Cardiac muscle cell (in vitro differentiated cells and primary cell): ENCODE measurements at regions not wholly inside any gene's neighbourhood (a gene's known extent, or its start where the extent isn't known, plus 50 kb on each side); places are given as distances from the start of the nearest gene placed in this dataset.

ENCODE experiments used
- DNase-seq, 2 donors: peaks; one replicate each; pipeline versions ENCODE4 v3.0.0 to v3.0.0-alpha.2; 2010 to 2017; ENCODE audit warnings: low read depth in 1 of 2, low spot score in 1 of 2
- H3K27ac ChIP-seq: fragments of 200-600 bp; sonication (generic); 2 replicates; pipeline ENCODE4 v1.5.1; 2016
- H3K27me3 ChIP-seq: fragments of 200-600 bp; sonication (generic); 2 replicates; pipeline ENCODE4 v1.6.0; 2016; ENCODE audit warnings: control low read depth
- H3K36me3 ChIP-seq: fragments of 200-600 bp; sonication (generic); 2 replicates; pipeline ENCODE4 v1.5.1; 2016; ENCODE audit warnings: control low read depth
- H3K4me1 ChIP-seq: fragments of 200-600 bp; sonication (generic); 2 replicates; pipeline ENCODE4 v1.8.1; 2017; ENCODE audit warnings: low read depth, mild to moderate bottlenecking, mixed run types
- H3K4me3 ChIP-seq: fragments of 200-600 bp; sonication (generic); 2 replicates; pipeline ENCODE4 v1.5.1; 2016; ENCODE audit warnings: mild to moderate bottlenecking
- H3K9me3 ChIP-seq: fragments of 200-600 bp; sonication (generic); 2 replicates; pipeline ENCODE4 v1.5.1; 2017; ENCODE audit warnings: low read depth, mild to moderate bottlenecking, control low read depth
- TF ChIP-seq, protein P1 (sequence below): IDR thresholded peaks from 2 replicates; pipeline ENCODE4 v1.5.1; 2012; ENCODE audit warnings: low read depth, mild to moderate bottlenecking, low read length

DNA sequence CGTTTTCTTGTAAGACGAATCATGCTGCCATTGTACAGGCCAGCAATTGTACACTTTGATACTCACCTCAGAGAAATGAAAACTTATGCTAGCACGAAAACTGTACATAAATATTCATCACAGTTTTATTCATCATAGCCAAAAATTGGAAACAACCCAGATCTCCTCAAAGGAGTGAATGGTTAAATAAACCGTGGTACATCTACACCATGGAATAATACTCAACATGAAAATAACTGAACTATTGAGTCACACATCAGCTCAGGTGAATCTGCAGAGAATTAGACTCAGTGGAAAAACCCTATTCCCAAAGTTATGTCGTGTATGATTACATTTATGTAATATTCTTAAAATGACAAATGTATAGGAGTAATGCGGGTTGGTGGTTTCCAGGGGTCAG is 251.0 kb upstream of the HDAC4 start:
- H3K27ac ChIP-seq = no peak overlapping the region
- H3K36me3 ChIP-seq = no peaks in the 10 kb centered on the region
- H3K4me1 ChIP-seq = no peaks in the 10 kb centered on the region
- no peaks in the 10 kb centered on the region for H3K9me3 ChIP-seq
- H3K27me3 ChIP-seq = no peaks in the 10 kb centered on the region
- no peak for DNase-seq
- TF ChIP-seq, protein P1, sequence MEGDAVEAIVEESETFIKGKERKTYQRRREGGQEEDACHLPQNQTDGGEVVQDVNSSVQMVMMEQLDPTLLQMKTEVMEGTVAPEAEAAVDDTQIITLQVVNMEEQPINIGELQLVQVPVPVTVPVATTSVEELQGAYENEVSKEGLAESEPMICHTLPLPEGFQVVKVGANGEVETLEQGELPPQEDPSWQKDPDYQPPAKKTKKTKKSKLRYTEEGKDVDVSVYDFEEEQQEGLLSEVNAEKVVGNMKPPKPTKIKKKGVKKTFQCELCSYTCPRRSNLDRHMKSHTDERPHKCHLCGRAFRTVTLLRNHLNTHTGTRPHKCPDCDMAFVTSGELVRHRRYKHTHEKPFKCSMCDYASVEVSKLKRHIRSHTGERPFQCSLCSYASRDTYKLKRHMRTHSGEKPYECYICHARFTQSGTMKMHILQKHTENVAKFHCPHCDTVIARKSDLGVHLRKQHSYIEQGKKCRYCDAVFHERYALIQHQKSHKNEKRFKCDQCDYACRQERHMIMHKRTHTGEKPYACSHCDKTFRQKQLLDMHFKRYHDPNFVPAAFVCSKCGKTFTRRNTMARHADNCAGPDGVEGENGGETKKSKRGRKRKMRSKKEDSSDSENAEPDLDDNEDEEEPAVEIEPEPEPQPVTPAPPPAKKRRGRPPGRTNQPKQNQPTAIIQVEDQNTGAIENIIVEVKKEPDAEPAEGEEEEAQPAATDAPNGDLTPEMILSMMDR = no peak
- H3K4me3 ChIP-seq = no peak overlapping the region

DNA sequence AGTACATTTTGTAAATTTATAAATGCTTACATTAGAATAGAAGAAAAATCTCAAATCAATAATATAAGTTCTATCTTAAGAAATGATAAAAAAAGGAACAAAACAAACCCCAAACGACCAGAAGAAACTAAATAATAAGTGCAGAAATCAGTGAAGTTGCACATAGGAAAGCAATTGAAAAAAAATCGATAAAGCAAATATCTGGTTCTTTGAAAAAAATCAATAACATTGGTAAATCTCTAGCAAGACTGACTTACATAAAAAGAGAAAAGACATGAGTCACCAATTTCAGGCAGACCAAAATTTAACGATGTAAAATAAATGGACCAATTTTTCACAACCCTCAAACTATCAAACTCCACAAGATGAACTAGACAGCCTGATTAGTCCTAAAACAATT is 249.9 kb upstream of the HDAC4 start:
- H3K27ac ChIP-seq = no peak overlapping the region

DNA sequence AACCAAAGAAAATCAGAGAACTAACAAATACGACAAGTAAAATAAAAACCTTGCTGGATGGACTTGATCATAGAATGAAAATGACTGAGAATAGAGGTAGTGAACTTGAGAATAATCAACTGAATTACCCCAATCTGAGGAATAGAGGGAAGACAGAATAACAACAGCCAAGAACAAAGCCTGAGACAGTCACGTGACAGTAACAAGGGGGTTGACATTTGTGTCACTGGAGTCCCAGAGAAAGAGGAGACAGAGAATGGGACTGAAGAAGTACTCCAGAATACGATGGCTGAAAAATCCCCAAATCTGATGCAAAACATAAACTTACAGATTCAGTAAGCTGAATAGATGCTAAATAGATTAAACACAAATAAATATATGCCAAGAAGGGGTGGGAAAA is 248.5 kb upstream of the HDAC4 start:
- H3K4me3 ChIP-seq = no peak overlapping the region
- no peak overlapping the region for H3K27ac ChIP-seq
- H3K9me3 ChIP-seq = no peaks in the 10 kb centered on the region
- no peaks in the 10 kb centered on the region for H3K4me1 ChIP-seq
- no peaks in the 10 kb centered on the region for H3K36me3 ChIP-seq
- no peak for DNase-seq
- TF ChIP-seq, protein P1 = no peak
- H3K27me3 ChIP-seq = no peaks in the 10 kb centered on the region

More for the DNA sequence above, 249.9 kb upstream of the HDAC4 start:
- no peak overlapping the region for H3K4me3 ChIP-seq
- no peak for DNase-seq
- no peaks in the 10 kb centered on the region for H3K4me1 ChIP-seq
- H3K27me3 ChIP-seq = no peaks in the 10 kb centered on the region
- H3K36me3 ChIP-seq = no peaks in the 10 kb centered on the region
- TF ChIP-seq, protein P1 = no peak
- H3K9me3 ChIP-seq = no peaks in the 10 kb centered on the region

DNA sequence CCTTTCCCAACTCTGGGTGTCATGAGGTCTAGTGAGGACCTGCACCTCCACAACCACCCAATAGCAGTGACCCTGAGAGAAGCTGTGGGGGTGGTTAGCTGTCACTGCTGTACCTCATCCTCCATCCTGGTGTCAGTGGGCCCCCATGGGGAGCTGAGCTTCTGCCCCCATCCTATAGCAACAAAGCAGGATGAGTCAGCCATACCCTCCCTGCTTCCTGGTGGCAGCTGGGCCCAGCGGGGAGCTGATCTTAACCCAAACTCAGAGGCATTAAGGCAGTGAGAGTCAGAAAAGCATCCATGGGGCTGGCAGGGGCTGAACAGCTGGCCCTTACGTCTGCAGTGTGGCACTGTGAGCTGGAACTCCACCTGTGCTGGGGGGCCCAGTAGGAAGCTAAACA is 247.8 kb upstream of the HDAC4 start:
- TF ChIP-seq, protein P1 = no peak
- no peak overlapping the region for H3K4me3 ChIP-seq
- no peak for DNase-seq
- no peaks in the 10 kb centered on the region for H3K36me3 ChIP-seq
- H3K9me3 ChIP-seq = no peaks in the 10 kb centered on the region
- H3K4me1 ChIP-seq = no peaks in the 10 kb centered on the region
- H3K27me3 ChIP-seq = no peaks in the 10 kb centered on the region
- no peak overlapping the region for H3K27ac ChIP-seq

DNA sequence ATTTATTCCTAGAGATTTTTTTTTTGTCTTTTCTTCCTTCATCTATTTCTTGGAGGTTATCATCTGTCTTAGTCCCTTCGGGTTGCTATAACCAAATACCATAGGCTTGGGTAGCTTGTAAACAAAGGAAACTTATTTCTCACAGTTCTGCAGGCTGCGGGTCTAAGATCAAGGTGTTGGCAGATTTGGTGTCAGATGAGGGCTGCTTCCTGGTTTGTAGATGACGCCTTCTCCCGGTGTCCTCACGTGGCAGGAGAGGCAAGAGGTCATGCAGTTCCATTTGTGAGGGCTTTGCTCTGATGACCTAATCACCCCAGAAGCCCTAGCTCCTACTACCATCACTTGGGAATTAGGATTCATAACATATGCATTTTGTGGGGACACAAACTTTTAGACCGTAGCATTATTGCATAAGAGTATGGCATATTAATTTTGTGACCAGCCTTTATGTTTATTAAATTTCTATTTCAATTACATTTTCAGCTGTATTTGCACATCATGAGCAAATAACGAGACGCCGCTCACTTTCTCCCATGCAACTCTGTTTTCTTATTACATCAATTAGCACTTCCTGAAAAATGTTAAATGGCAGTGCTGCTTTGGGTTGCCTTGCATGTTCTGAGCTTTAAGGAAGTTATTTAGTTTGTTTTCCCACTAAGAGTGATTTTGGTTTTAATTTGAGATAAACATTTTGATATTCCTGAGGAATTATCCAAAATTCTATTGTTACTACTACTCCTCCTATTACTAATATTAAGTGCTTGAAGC is 246.4 kb upstream of the HDAC4 start:
- Histone ChIP-seq H3K9me3 (no peaks in the 10 kb centered on the region), H3K4me3 (no peak overlapping the region), H3K27me3 (no peaks in the 10 kb centered on the region), H3K36me3 (no peaks in the 10 kb centered on the region), H3K27ac (no peak overlapping the region), H3K4me1 (no peaks in the 10 kb centered on the region)
- no peak for DNase-seq
- TF ChIP-seq, protein P1 = no peak
